Ishikawa (cell line): ENCODE measurements at regions not wholly inside any gene's neighbourhood (a gene's known extent, or its start where the extent isn't known, plus 50 kb on each side); places are given as distances from the start of the nearest gene placed in this dataset.

ENCODE experiments used
- CEBPB ChIP-seq: IDR thresholded peaks from 2 replicates; pipeline ENCODE4 v1.6.1; 2012
- CREB1 ChIP-seq: IDR thresholded peaks from 2 replicates; pipeline ENCODE4 v1.6.1; 2012; ENCODE audit warnings: low read depth
- EGR1 ChIP-seq: IDR thresholded peaks from 2 replicates; pipeline ENCODE4 v1.6.1; 2012
- EP300 ChIP-seq: IDR thresholded peaks from 2 replicates; pipeline ENCODE4 v1.6.1; 2012; ENCODE audit warnings: borderline replicate concordance
- FOXM1 ChIP-seq: IDR thresholded peaks from 2 replicates; pipeline ENCODE4 v1.6.1; 2012; ENCODE audit warnings: low read depth, borderline replicate concordance
- MAX ChIP-seq: IDR thresholded peaks from 2 replicates; pipeline ENCODE4 v1.6.1; 2012
- NFIC ChIP-seq: IDR thresholded peaks from 2 replicates; pipeline ENCODE4 v1.6.1; 2012
- RAD21 ChIP-seq: IDR thresholded peaks from 2 replicates; pipeline ENCODE4 v1.6.1; 2012; ENCODE audit warnings: low read depth
- REST ChIP-seq: IDR thresholded peaks from 2 replicates; pipeline ENCODE4 v1.6.1; 2012; ENCODE audit warnings: low read depth, mild to moderate bottlenecking
- TAF1 ChIP-seq: IDR thresholded peaks from 2 replicates; pipeline ENCODE4 v1.6.1; 2012; ENCODE audit warnings: low read depth, mild to moderate bottlenecking
- TCF12 ChIP-seq: IDR thresholded peaks from 2 replicates; pipeline ENCODE4 v1.6.1; 2012; ENCODE audit warnings: low read depth
- TEAD4 ChIP-seq: IDR thresholded peaks from 2 replicates; pipeline ENCODE4 v1.6.1; 2012
- USF1 ChIP-seq: IDR thresholded peaks from 2 replicates; pipeline ENCODE4 v1.6.1; 2012
- YY1 ChIP-seq: IDR thresholded peaks from 2 replicates; pipeline ENCODE4 v1.6.1; 2012; ENCODE audit warnings: low read depth
- ZBTB7A ChIP-seq: IDR thresholded peaks from 2 replicates; pipeline ENCODE4 v1.6.1; 2012; ENCODE audit warnings: low read depth

- TF ChIP-seq ZBTB7A (no peak), RAD21 (no peak), NFIC (no peak), CEBPB (no peak), FOXM1 (no peak), EP300 (no peak), TCF12 (no peak), USF1 (no peak), MAX (no peak), YY1 (no peak), TAF1 (no peak), REST (no peak)
These were observed 793.5 kb upstream of the CNTN5 start for GRCh38 chr11:98227278-98227677.

- TF ChIP-seq CREB1 = no peak
- TF ChIP-seq ZBTB7A = no peak
- TF ChIP-seq TCF12 = no peak
- TF ChIP-seq MAX = no peak
- no peak for TF ChIP-seq RAD21
- no peak for TF ChIP-seq CEBPB
- no peak for TF ChIP-seq TEAD4
- no peak for TF ChIP-seq TAF1
- no peak for TF ChIP-seq NFIC
- TF ChIP-seq EGR1 = no peak
- no peak for TF ChIP-seq USF1
- TF ChIP-seq REST = no peak
- TF ChIP-seq EP300 = no peak
- TF ChIP-seq YY1 = no peak
- no peak for TF ChIP-seq FOXM1
These were observed 790.1 kb upstream of the CNTN5 start for GRCh38 chr11:98230678-98231077.

- TF ChIP-seq REST (no peak), ZBTB7A (no peak), YY1 (no peak), FOXM1 (no peak), EP300 (no peak), RAD21 (no peak), TEAD4 (no peak), CREB1 (no peak)
These were observed 786.1 kb upstream of the CNTN5 start for GRCh38 chr11:98234698-98235097.

- TF ChIP-seq RAD21 = no peak
- TF ChIP-seq TCF12 = no peak
- no peak for TF ChIP-seq EP300
- TF ChIP-seq EGR1 = no peak
- TF ChIP-seq NFIC = no peak
- TF ChIP-seq MAX = no peak
- TF ChIP-seq CEBPB = no peak
- no peak for TF ChIP-seq FOXM1
These were observed 776.9 kb upstream of the CNTN5 start for GRCh38 chr11:98243897-98244296.

- TF ChIP-seq YY1 (no peak), EGR1 (no peak), TEAD4 (no peak), FOXM1 (no peak), REST (no peak), MAX (no peak), EP300 (no peak), TAF1 (no peak), TCF12 (no peak), ZBTB7A (no peak), NFIC (no peak), CEBPB (no peak), USF1 (no peak), RAD21 (no peak), CREB1 (no peak)
These were observed 759.8 kb upstream of the CNTN5 start for GRCh38 chr11:98260983-98261382.
